ENCODE measurements at regions not wholly inside any gene's neighbourhood (a gene's known extent, or its start where the extent isn't known, plus 50 kb on each side); places are given as distances from the start of the nearest gene placed in this dataset.

GRCh38 chr15:38961931-38962330, 397.3 kb upstream of the RASGRP1 start:
- ATAC-seq = peak; percentile 58; the same call in 2 of the 3 replicates
- TF ChIP-seq ISL1 (CRISPR knock-in tag; IDR thresholded peaks at IDR 0.05) (peak; percentile 28; the same call in 1 of the 2 replicates), TSHZ2 (CRISPR knock-in tag; IDR thresholded peaks at IDR 0.05) (no peak)

DNA sequence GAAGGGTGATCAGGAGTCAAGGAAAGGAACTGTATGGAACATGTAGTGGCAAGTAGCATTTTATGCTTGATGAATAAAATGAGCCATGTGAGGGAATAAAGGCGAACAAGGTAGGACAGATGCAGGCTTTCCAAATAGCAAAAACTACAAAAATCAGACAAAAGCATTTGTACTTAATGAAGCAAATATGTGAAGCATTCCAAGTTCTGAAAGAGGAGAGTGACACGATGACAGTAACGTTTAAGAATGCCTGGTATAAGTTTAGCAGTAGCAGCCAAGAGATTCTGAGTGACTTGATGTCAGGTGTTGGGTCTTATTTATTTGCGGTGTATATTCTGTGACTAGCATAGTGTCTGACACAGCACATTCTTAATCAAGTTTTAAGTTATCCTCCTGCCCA, 408.2 kb upstream of the RASGRP1 start:
- ATAC-seq = no peak
- TF ChIP-seq RARB (CRISPR knock-in tag; IDR thresholded peaks at IDR 0.05) (no peak), ZC3H10 (CRISPR knock-in tag; IDR thresholded peaks at IDR 0.05) (no peak), ZNF565 (CRISPR knock-in tag; conservative IDR thresholded peaks at IDR 0.05; ENCODE audit: low read depth) (no peak), GLIS3 (CRISPR knock-in tag; IDR thresholded peaks at IDR 0.05) (no peak)
- TF ChIP-seq, protein P1, sequence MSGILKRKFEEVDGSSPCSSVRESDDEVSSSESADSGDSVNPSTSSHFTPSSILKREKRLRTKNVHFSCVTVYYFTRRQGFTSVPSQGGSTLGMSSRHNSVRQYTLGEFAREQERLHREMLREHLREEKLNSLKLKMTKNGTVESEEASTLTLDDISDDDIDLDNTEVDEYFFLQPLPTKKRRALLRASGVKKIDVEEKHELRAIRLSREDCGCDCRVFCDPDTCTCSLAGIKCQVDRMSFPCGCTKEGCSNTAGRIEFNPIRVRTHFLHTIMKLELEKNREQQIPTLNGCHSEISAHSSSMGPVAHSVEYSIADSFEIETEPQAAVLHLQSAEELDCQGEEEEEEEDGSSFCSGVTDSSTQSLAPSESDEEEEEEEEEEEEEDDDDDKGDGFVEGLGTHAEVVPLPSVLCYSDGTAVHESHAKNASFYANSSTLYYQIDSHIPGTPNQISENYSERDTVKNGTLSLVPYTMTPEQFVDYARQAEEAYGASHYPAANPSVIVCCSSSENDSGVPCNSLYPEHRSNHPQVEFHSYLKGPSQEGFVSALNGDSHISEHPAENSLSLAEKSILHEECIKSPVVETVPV (CRISPR knock-in tag; IDR thresholded peaks at IDR 0.05) = no peak

GRCh38 chr15:38975282-38975990, 410.8 kb upstream of the RASGRP1 start:
- TF ChIP-seq ESRRG (CRISPR knock-in tag; IDR thresholded peaks at IDR 0.05) (no peak), TCF4 (CRISPR knock-in tag; IDR thresholded peaks at IDR 0.05; ENCODE audit: borderline replicate concordance) (no peak), RARB (CRISPR knock-in tag; IDR thresholded peaks at IDR 0.05) (no peak), CSDC2 (CRISPR knock-in tag; IDR thresholded peaks at IDR 0.05) (no peak), ZC3H10 (CRISPR knock-in tag; IDR thresholded peaks at IDR 0.05) (no peak), OSR1 (CRISPR knock-in tag; IDR thresholded peaks at IDR 0.05) (no peak), SNAI2 (CRISPR knock-in tag; IDR thresholded peaks at IDR 0.05) (no peak), TSHZ2 (CRISPR knock-in tag; IDR thresholded peaks at IDR 0.05) (no peak), BACH2 (CRISPR knock-in tag; IDR thresholded peaks at IDR 0.05; ENCODE audit: borderline replicate concordance) (no peak), ISL1 (CRISPR knock-in tag; IDR thresholded peaks at IDR 0.05) (no peak), ZNF70 (CRISPR knock-in tag; IDR thresholded peaks at IDR 0.05) (no peak), ZNF565 (CRISPR knock-in tag; conservative IDR thresholded peaks at IDR 0.05; ENCODE audit: low read depth) (no peak), ZFP3 (CRISPR knock-in tag; IDR thresholded peaks at IDR 0.05) (no peak), PPARA (CRISPR knock-in tag; IDR thresholded peaks at IDR 0.05; ENCODE audit: borderline replicate concordance) (no peak)
- TF ChIP-seq, protein P2, sequence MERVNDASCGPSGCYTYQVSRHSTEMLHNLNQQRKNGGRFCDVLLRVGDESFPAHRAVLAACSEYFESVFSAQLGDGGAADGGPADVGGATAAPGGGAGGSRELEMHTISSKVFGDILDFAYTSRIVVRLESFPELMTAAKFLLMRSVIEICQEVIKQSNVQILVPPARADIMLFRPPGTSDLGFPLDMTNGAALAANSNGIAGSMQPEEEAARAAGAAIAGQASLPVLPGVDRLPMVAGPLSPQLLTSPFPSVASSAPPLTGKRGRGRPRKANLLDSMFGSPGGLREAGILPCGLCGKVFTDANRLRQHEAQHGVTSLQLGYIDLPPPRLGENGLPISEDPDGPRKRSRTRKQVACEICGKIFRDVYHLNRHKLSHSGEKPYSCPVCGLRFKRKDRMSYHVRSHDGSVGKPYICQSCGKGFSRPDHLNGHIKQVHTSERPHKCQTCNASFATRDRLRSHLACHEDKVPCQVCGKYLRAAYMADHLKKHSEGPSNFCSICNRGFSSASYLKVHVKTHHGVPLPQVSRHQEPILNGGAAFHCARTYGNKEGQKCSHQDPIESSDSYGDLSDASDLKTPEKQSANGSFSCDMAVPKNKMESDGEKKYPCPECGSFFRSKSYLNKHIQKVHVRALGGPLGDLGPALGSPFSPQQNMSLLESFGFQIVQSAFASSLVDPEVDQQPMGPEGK (CRISPR knock-in tag; IDR thresholded peaks at IDR 0.05; ENCODE audit: borderline replicate concordance) = no peak
- no peak for ATAC-seq

DNA sequence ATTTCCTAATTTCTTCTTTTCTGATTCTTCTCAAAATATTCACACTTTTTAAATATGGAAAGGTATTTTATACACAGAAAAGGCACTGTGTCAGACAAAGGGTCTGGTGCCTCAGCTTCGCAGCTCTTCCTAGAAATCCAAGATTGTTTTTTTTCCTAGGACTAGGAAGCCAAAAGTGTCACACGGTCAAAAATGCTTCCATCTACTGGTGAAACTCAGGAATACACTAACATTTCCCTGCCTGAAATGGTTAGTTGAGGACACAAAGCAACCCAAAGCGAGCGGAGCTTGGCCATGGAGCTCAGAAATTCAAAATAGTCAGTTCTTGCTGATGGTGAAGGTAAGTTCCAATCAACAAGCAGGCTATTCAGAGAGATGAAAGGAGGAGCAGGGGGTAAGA, 426.5 kb upstream of the RASGRP1 start:
- peak; percentile 72 for ATAC-seq
- TF ChIP-seq TCF4 (CRISPR knock-in tag; IDR thresholded peaks at IDR 0.05; ENCODE audit: borderline replicate concordance) (no peak), TOX (CRISPR knock-in tag; IDR thresholded peaks at IDR 0.05; ENCODE audit: borderline replicate concordance) (no peak), RARB (CRISPR knock-in tag; IDR thresholded peaks at IDR 0.05) (no peak), PPARA (CRISPR knock-in tag; IDR thresholded peaks at IDR 0.05; ENCODE audit: borderline replicate concordance) (no peak), ZC3H10 (CRISPR knock-in tag; IDR thresholded peaks at IDR 0.05) (no peak), TSHZ2 (CRISPR knock-in tag; IDR thresholded peaks at IDR 0.05) (no peak), SNAI2 (CRISPR knock-in tag; IDR thresholded peaks at IDR 0.05) (no peak), BACH2 (CRISPR knock-in tag; IDR thresholded peaks at IDR 0.05; ENCODE audit: borderline replicate concordance) (no peak)
